ENCODE measurements at regions not wholly inside any gene's neighbourhood (a gene's known extent, or its start where the extent isn't known, plus 50 kb on each side); places are given as distances from the start of the nearest gene placed in this dataset.
"Not testable (repeated sequence)": the region's sequence is repeated elsewhere in the genome, so short reads cannot be mapped to it uniquely, and the experiment has no call there.

GRCh38 chr16:33990488-33990887 lies 531.1 kb downstream of the TP53TG3F start:
- DNase-seq (ENCODE audit: insufficient read length, low spot score); FAIRE-seq: not testable (repeated sequence)

- not testable (repeated sequence) for FAIRE-seq
Measured at GRCh38 chr16:33992513-33993177, 533.2 kb downstream of the TP53TG3F start.

DNA sequence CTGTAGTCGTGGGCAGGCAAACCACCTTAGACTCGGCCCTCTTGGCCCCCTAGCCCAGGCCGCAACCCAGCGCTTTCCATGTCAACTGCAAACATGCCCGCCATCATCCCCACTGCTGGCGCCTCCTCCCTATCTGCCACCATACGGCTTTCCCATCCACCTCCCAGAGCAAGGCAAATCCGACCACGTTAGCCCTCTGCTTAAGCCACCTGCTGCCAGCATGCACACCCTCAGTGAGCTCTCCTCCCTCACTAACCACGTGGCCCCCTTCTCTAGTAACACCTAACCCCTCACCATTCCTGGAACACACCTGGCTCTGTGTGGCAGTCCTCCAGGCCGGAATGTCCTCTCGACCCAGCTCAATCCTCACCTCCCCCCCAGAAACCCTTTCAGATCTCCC lies 534.8 kb downstream of the TP53TG3F start:
- DNase-seq (ENCODE audit: insufficient read length, low spot score), result not testable (repeated sequence)

More at GRCh38 chr16:33992513-33993177, 533.2 kb downstream of the TP53TG3F start:
- DNase-seq (ENCODE audit: insufficient read length, low spot score), result not testable (repeated sequence)

GRCh38 chr16:33995821-33996372 lies 536.5 kb downstream of the TP53TG3F start:
- not testable (repeated sequence) for FAIRE-seq; DNase-seq (ENCODE audit: insufficient read length, low spot score)

More for the DNA sequence above, 534.8 kb downstream of the TP53TG3F start:
- not testable (repeated sequence) for FAIRE-seq

DNA sequence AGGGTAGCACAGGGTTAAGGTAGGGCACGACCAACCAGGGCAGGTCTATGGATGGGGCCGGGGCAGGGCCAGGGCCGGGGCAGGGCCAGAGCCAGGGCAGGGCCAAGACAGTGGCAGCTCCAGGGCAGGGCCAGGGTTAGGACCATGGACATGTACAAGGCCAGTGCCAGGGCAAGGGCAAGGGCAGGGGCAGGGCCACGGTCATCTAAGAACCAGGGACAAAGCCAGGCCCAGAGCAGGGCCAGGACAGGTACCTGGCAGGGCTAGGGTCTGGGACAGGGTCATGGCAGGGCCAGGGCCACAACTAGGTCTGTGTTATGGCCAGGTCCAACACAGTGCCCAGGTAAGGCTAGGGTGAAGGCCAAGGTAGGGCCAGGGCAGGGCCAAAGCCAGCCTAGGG lies 541.8 kb downstream of the TP53TG3F start:
- FAIRE-seq; DNase-seq (ENCODE audit: insufficient read length, low spot score): not testable (repeated sequence)

GRCh38 chr16:34001961-34002360 lies 542.5 kb downstream of the TP53TG3F start:
- FAIRE-seq; DNase-seq (ENCODE audit: insufficient read length, low spot score): not testable (repeated sequence)

DNA sequence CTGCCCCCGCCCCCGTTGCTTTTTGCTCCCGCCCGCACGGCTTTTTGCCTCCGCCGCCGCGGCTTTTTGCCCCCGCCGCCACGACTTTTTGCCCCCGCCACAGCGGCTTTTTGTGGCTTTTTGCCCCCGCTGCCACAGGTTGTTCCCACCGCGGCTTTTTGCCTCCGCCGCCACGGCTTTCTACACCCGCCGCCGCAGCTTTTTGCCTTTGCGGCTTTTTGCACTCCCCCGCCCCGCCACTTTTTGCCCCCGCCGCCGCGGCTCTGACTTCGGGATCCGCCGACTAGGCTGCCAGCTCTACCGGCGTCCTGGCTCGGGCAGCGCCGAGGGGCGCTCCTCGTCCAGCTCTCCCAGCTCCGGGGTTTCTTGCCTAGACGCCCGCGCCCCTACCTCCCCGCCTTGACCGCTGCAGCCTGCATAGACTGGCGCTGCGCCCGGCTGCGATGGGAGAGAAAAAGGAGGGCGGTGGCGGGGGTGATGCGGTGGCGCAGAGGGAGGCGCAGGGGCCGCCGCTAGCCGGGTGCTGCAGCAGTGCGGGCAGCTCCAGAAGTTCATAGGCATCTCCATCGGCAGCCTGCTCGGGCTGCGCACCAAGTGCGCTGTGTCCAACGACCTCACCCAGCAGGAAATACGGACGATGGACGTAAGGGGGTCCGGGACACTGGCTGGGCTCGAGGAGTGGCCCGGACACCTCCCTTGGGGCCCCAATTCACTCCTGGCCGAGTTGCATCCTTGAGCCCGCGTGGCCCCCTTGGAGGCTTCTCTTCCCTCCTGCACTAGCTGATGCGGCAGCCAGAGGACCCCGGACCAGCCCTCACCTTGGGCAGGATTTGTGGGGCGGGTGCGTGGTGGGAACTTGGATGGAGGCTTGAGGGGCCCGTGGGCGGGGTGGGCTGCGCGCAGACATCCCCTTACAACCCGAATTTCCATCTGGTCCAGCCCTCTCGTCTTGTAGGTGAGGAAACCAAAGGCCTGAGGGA lies 555.7 kb downstream of the TP53TG3F start:
- not testable (repeated sequence) for FAIRE-seq; DNase-seq (ENCODE audit: insufficient read length, low spot score)

DNA sequence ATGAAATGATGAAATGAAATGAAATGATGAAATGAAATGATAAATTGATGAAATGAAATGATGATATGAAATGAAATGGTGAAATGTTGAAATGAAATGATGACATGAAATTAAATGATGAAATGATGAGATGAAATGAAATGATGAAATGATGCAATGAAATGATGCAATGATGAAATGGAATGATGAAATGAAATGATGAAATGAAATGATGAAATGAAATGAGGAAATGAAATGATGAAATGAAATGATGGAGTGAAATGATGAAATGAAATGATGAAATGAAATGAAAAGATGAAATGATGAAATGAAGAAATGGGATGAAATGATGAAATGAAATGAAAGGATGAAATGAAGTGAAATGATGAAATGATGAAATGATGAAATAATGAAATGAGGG lies 558.9 kb downstream of the TP53TG3F start:
- not testable (repeated sequence) for FAIRE-seq; DNase-seq (ENCODE audit: insufficient read length, low spot score)

DNA sequence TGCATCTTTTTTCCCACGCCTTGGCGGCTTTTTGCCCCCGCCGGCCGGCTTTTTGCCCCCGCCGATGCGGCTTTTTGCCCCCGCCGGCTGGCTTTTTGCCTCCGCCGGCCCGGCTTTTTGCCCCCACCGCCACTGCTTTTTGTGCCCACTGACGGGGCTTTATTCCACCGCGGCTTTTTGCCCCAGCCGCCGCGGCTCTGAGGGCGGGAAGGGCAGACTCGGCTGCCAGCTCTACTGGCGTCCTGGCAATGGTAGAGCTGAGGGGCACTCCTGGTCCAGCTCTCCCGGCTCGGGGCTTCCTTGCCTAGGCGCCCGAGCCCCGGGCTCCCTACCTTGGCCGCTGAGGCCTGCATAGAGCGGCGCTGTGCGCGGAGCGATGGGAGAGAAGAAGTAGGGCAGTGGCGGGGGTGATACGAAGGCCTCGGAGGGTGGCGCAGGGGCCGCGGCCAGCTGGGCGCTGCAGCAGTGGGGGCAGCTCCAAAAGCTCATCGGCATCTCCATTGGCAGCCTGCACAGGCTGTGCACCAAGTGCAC lies 591.4 kb downstream of the TP53TG3F start:
- DNase-seq (ENCODE audit: insufficient read length, low spot score), result no peak
- no peak for FAIRE-seq
- no peak for TF ChIP-seq POLR2A (IDR thresholded peaks at IDR 0.05; ENCODE audit: low read depth, low read length)

DNA sequence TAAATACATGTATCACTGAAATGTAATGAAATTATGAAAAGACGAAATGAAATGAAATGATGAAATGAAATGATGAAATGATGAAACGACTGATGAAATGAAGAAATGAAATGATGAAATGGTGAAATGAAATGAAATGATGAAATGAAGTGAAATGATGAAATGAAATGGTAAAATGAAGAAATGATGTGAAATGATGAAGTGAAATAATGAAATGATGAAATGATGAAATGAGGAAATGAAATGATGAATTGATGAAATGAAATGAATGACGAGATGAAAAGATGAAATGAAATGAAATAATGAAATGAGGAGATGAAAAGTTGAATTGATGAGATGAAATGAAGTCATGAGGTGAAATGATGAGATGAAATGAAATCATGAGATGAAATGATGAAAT lies 594.7 kb downstream of the TP53TG3F start:
- FAIRE-seq, result no peak
- TF ChIP-seq POLR2A (IDR thresholded peaks at IDR 0.05; ENCODE audit: low read depth, low read length), result no peak
- DNase-seq (ENCODE audit: insufficient read length, low spot score), result no peak

- FAIRE-seq (no peak), DNase-seq (ENCODE audit: insufficient read length, low spot score) (no peak)
- TF ChIP-seq POLR2A (IDR thresholded peaks at IDR 0.05; ENCODE audit: low read depth, low read length), result no peak
Measured at GRCh38 chr16:34054969-34055368, 595.6 kb downstream of the TP53TG3F start.

GRCh38 chr16:34062620-34063253 lies 603.3 kb downstream of the TP53TG3F start:
- not testable (repeated sequence) for FAIRE-seq; DNase-seq (ENCODE audit: insufficient read length, low spot score)

DNA sequence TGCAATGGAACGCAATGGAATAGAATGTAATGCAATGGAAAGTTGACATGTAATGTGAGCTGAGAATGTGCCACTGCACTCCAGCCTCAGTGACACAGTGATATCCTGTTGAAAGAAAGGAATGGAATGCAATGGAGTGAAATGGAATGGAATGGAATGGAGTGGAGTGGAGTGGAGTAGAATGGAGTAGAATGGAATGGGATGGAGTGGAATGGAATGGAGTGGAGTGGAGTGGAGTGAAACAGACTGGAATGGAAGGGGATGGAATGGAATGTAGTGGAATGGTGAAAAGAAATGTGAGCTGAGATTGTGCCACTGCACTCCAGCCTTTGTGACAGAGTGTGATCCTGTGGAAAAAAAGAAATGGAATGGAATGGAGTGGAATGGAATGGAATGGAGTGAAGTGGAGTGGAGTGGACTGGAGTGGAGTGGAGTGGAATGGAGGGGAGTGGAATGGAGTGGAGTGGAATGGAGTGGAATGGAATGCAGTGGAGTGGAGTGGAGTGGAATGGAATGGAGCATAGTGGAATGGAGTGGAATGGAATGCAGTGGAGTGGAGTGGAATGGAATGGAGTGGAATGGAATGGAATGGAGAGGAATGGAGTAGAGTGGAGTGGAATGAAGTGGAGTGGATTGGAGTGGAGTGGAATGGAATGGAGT lies 604.2 kb downstream of the TP53TG3F start:
- FAIRE-seq; DNase-seq (ENCODE audit: insufficient read length, low spot score): not testable (repeated sequence)

- not testable (repeated sequence) for FAIRE-seq
Measured at GRCh38 chr16:34064602-34065001, 605.2 kb downstream of the TP53TG3F start.

GRCh38 chr16:34069731-34070130 lies 610.3 kb downstream of the TP53TG3F start:
- FAIRE-seq, result not testable (repeated sequence)

More at GRCh38 chr16:34064602-34065001, 605.2 kb downstream of the TP53TG3F start:
- DNase-seq (ENCODE audit: insufficient read length, low spot score), result not testable (repeated sequence)

More at GRCh38 chr16:34069731-34070130, 610.3 kb downstream of the TP53TG3F start:
- DNase-seq (ENCODE audit: insufficient read length, low spot score), result not testable (repeated sequence)
